Heart right ventricle (tissue), 16 donors: ENCODE measurements at regions not wholly inside any gene's neighbourhood (a gene's known extent, or its start where the extent isn't known, plus 50 kb on each side); places are given as distances from the start of the nearest gene placed in this dataset.
A peak's percentile ranks its signal among the peaks of the same experiment; 100 is the strongest.

Source experiments
- ATAC-seq, 8 donors: fragments of 200-7000 bp; cut with Tn5 transposase; one replicate each; pipeline ENCODE4 v1.9.1; 2020; ENCODE audit warnings: mild to moderate bottlenecking in 8 of 8, moderate library complexity in 8 of 8, moderate number of reproducible peaks in 1 of 8
- DNase-seq, 2 donors: peaks; one replicate each; pipeline ENCODE4 v3.0.0-alpha.2; 2020
- H3K27ac ChIP-seq, 10 donors: fragments of 200-600 bp; sonication (generic) in 2 of 10; one replicate each; pipeline versions ENCODE4 v1.5.0 to v1.8.0; 2020 to 2022; ENCODE audit warnings: mild to moderate bottlenecking in 3 of 10
- H3K27me3 ChIP-seq, 7 donors: fragments of 200-600 bp; one replicate each; pipeline ENCODE4 v1.8.0; 2021 to 2022; ENCODE audit warnings: mild to moderate bottlenecking in 2 of 7
- H3K36me3 ChIP-seq, 9 donors: fragments of 200-600 bp; sonication (generic) in 1 of 9; one replicate each; pipeline versions ENCODE4 v1.5.0 to v1.8.0; 2020 to 2022; ENCODE audit warnings: mild to moderate bottlenecking in 2 of 9
- H3K4me1 ChIP-seq, 9 donors: fragments of 200-600 bp; sonication (generic) in 1 of 9; one replicate each; pipeline versions ENCODE4 v1.5.0 to v1.8.0; 2020 to 2022; ENCODE audit warnings: mild to moderate bottlenecking in 4 of 9
- H3K4me3 ChIP-seq, 10 donors: fragments of 200-600 bp; sonication (generic) in 2 of 10; one replicate each; pipeline versions ENCODE4 v1.5.0 to v1.8.0; 2020 to 2022; ENCODE audit warnings: mild to moderate bottlenecking in 7 of 10, moderate library complexity in 2 of 10
- H3K9me3 ChIP-seq, 11 donors: fragments of 200-600 bp in 10 of 11; sonication (generic) in 2 of 11; one replicate each; pipeline versions ENCODE4 v1.5.0 to v1.8.0; 2013 to 2022; ENCODE audit warnings: mild to moderate bottlenecking in 2 of 11, control low read depth in 1 of 11, moderate library complexity in 1 of 11
- WGBS, 2 donors: extraction: QIAGEN DNeasy Blood & Tissue Kit; methylation state at CpG; one replicate each; pipeline ENCODE4 v1.1.7; 2013; ENCODE audit warnings: inconsistent platforms in 1 of 2; 5-methylcytosine and 5-hydroxymethylcytosine counted together
- intact Hi-C, 10 donors: fragments of 100-400 bp; cut with DNase I; formaldehyde crosslinking; loops; one replicate each; pipeline versions ENCODE4 v1.11.1 to v1.14.2; 2022
- TF ChIP-seq, protein P1 (sequence below), 9 donors: fragments of 200-600 bp; sonication (generic) in 2 of 9; IDR thresholded peaks; one replicate each; pipeline versions ENCODE4 v1.5.0 to v1.8.0; 2021 to 2022; ENCODE audit warnings: antibody characterized with exemption in 9 of 9, mild to moderate bottlenecking in 5 of 9, moderate library complexity in 1 of 9
- donor health status: Arrhythmogenic right ventricular cardiomyopathy.
- donor health status: ischemic (EF 13 %, LVEDD 7.1; RV severe dilation, severe dysfunction).
- donor health status: healthy with polysubstance abuse.
- donor health status: DM: no; HTN: yes; CAD: no.
- donor health status: DM: no; HTN: no; CAD: no.
- donor health status: ischemic (EF 25% LVEDD 6.9; RV normal size, moderate dysfunction).
- donor health status: ischemic (EF 25% LVEDD 5.7; RV mildly dilated, moderate dysfunction).
- donor health status: healthy.
- donor health status: DM: yes; HTN: yes; CAD: no.
- donor health status: Ischemic cardiomyopathy.
- donor health status: ischemic (EF 35%, LVEDD 5.7; RV mildly dilated, moderate dysfunction).
- donor health status: nonischemic (EF 11% LVEDD 7.7; RV severe dilation, severe dysfunction).
- donor health status: DM: yes; HTN: yes; CAD: no.
- donor health status: PGD.
- donor health status: ischemic (EF 29% LVEDD 5.4; RV normal size, mild dysfunction).
- donor health status: nonischemic (EF 23%, LVEDD 6.1; RV moderate dilation, normal function).

DNA sequence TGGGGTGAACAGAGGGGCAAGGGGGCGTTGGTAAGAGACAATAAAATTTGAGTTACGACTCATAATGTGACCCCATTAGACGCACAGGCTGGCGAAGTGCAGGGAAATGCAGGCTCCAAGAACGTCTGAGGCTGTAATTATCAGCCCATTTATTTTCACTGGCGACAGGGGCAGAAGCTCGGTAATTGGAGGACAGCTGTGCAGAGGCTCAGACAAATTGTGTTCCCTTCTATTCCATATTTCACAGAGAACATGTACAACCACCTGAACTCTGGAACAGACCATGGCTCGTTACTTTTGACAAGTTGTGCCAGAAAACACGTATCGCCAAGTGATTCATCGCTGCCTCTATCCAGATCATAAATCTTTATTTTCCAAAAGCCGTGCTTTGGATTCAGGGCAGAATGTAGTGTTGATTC is 137.3 kb upstream of the FRMD4A start:
- H3K36me3 ChIP-seq, result no peaks in the 10 kb centered on the region
- WGBS, 2 donors, result 78 to 84% methylated on average over 12 of the region's 12 CpGs
- no peaks in the 10 kb centered on the region for H3K9me3 ChIP-seq
- H3K4me3 ChIP-seq, result no peak overlapping the region
- TF ChIP-seq, protein P1, sequence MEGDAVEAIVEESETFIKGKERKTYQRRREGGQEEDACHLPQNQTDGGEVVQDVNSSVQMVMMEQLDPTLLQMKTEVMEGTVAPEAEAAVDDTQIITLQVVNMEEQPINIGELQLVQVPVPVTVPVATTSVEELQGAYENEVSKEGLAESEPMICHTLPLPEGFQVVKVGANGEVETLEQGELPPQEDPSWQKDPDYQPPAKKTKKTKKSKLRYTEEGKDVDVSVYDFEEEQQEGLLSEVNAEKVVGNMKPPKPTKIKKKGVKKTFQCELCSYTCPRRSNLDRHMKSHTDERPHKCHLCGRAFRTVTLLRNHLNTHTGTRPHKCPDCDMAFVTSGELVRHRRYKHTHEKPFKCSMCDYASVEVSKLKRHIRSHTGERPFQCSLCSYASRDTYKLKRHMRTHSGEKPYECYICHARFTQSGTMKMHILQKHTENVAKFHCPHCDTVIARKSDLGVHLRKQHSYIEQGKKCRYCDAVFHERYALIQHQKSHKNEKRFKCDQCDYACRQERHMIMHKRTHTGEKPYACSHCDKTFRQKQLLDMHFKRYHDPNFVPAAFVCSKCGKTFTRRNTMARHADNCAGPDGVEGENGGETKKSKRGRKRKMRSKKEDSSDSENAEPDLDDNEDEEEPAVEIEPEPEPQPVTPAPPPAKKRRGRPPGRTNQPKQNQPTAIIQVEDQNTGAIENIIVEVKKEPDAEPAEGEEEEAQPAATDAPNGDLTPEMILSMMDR (IDR thresholded peaks at IDR 0.05), result no peak
- intact Hi-C loops, result no loop called here
- no peak overlapping the region for H3K27ac ChIP-seq
- no peak for ATAC-seq
- no peak for DNase-seq
- H3K4me1 ChIP-seq, result no peaks in the 10 kb centered on the region
- no peaks in the 10 kb centered on the region for H3K27me3 ChIP-seq

DNA sequence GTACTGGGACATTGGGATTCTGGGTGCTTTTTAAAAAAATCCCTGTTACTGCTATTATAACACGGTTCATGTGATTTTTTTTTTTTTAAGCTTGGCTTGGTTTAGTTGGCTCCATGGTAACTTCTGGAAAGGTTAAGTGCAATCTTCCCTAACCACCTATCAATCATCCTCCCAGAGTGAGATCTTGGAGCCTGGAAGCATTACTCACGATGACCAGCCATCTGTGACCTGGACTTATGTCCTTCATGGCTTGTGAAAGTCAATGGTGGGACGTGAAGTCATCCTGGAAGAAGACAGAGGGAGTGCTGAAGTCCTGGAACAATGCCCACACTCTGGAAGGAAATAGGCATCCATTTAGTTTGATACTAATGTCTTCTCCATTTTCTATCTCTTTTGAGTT is 135.5 kb upstream of the FRMD4A start:
- Histone ChIP-seq H3K27ac (no peak overlapping the region), H3K4me3 (no peak overlapping the region), H3K9me3 (no peaks in the 10 kb centered on the region), H3K27me3 (no peaks in the 10 kb centered on the region), H3K4me1 (no peaks in the 10 kb centered on the region), H3K36me3 (no peaks in the 10 kb centered on the region)
- TF ChIP-seq, protein P1 (IDR thresholded peaks at IDR 0.05), result no peak
- DNase-seq (peak in 1 of 2 donors; percentile 29), ATAC-seq (peak in 2 of 8 donors; percentile 37 to 47)
- WGBS, 2 donors, result 24 to 27% methylated on average over 3 of the region's 3 CpGs
- intact Hi-C loops, result no loop called here

- WGBS, 2 donors, result 93 to 95% methylated on average over 2 of the region's 2 CpGs
- Histone ChIP-seq H3K36me3 (no peaks in the 10 kb centered on the region), H3K4me3 (no peak overlapping the region), H3K27ac (peak overlapping the region in 1 of 10 donors; percentile 3), H3K27me3 (peaks cover 0 to 5% (median 0%) of the 10 kb centered on the region in 7 donors), H3K4me1 (peaks cover 0 to 13% (median 0%) of the 10 kb centered on the region in 9 donors), H3K9me3 (no peaks in the 10 kb centered on the region)
- TF ChIP-seq, protein P1 (IDR thresholded peaks at IDR 0.05), result no peak
- no peak for ATAC-seq
- DNase-seq, result no peak
- intact Hi-C loops, result no loop called here
Measured at GRCh38 chr10:14460447-14460846, 129.7 kb upstream of the FRMD4A start.

GRCh38 chr10:14459665-14460064 is 128.9 kb upstream of the FRMD4A start:
- Histone ChIP-seq H3K9me3 (no peaks in the 10 kb centered on the region), H3K27ac (peak overlapping the region in 2 of 10 donors; percentile 3 to 28), H3K4me1 (peaks cover 0 to 13% (median 0%) of the 10 kb centered on the region in 9 donors), H3K36me3 (no peaks in the 10 kb centered on the region), H3K27me3 (peaks cover 0 to 5% (median 0%) of the 10 kb centered on the region in 7 donors), H3K4me3 (no peak overlapping the region)
- ATAC-seq (peak in 6 of 8 donors; percentile 51 to 80 (median 68)), DNase-seq (no peak)
- intact Hi-C loops, result no loop called here
- 12 to 26% methylated on average over 2 of the region's 2 CpGs for WGBS, 2 donors
- TF ChIP-seq, protein P1 (IDR thresholded peaks at IDR 0.05), result no peak
